H1 (cell line): ENCODE measurements at regions not wholly inside any gene's neighbourhood (a gene's known extent, or its start where the extent isn't known, plus 50 kb on each side); places are given as distances from the start of the nearest gene placed in this dataset.

Source experiments
- CTCF ChIA-PET: fragments of 300-600 bp; sonication (Branson Sonifier 250); formaldehyde crosslinking; loops from one replicate; lab custom pipeline; 2021; ENCODE audit not compliant: partially characterized antibody; lab: Charles Lee
- POLR2A ChIA-PET: fragments of 300-600 bp; sonication (Branson Sonifier 250); formaldehyde crosslinking; loops from one replicate; lab custom pipeline; 2021; ENCODE audit warnings: inconsistent platforms; ENCODE audit not compliant: partially characterized antibody; lab: Charles Lee
- DNase-seq, 2 experiments: peaks; one replicate each; pipeline versions ENCODE4 v3.0.0 to v3.0.0-alpha.2; 2010 to 2022; ENCODE audit warnings: low spot score in 2 of 2, low read depth in 1 of 2, mixed read lengths in 1 of 2
- FAIRE-seq: peaks from 2 replicates; lab custom pipeline; 2011; peaks lifted over from hg19 to GRCh38; lab: Jason Lieb, UNC
- H2AFZ ChIP-seq: 2 replicates; pipeline ENCODE4 v1.8.1; 2012; ENCODE audit warnings: low read length, inconsistent platforms
- H2AK5ac ChIP-seq: 2 replicates; pipeline ENCODE4 v1.6.1; 2013; ENCODE audit warnings: low read depth, low read length
- H2BK120ac ChIP-seq: replicated peaks from 2 replicates; pipeline ENCODE3; 2013; ENCODE audit warnings: low read depth, low read length, inconsistent platforms
- H2BK12ac ChIP-seq: 2 replicates; pipeline ENCODE4 v1.6.1; 2013; ENCODE audit warnings: low read depth, low read length
- H2BK15ac ChIP-seq: 2 replicates; pipeline ENCODE4 v1.6.1; 2013; ENCODE audit warnings: low read length
- H2BK20ac ChIP-seq: 2 replicates; pipeline ENCODE4 v1.6.1; 2013; ENCODE audit warnings: low read length
- H2BK5ac ChIP-seq: 2 replicates; pipeline ENCODE4 v1.6.1; 2013; ENCODE audit warnings: low read depth, low read length
- H3K14ac ChIP-seq: 2 replicates; pipeline ENCODE4 v1.6.1; 2013; ENCODE audit warnings: inconsistent platforms; ENCODE audit not compliant: insufficient read length
- H3K18ac ChIP-seq: 2 replicates; pipeline ENCODE4 v1.6.1; 2013; ENCODE audit warnings: low read length; ENCODE audit errors: extremely low read depth
- H3K23ac ChIP-seq: 2 replicates; pipeline ENCODE4 v1.6.1; 2013; ENCODE audit warnings: inconsistent platforms; ENCODE audit not compliant: insufficient read length
- H3K23me2 ChIP-seq: 2 replicates; pipeline ENCODE4 v1.6.1; 2013; ENCODE audit warnings: low read depth, low read length
- H3K27ac ChIP-seq: 2 replicates; pipeline ENCODE4 v1.6.1; 2011; ENCODE audit warnings: low read depth, low read length, inconsistent platforms
- H3K27me3 ChIP-seq, 4 experiments: replicated peaks in 1 of 4; 1 replicate in 1 of 4; 2 replicates in 3 of 4; pipeline versions ENCODE4 v1.6.1 to v1.8.1; 2011 to 2013; ENCODE audit warnings: low read length in 3 of 4, mild to moderate bottlenecking in 3 of 4, inconsistent platforms in 2 of 4, mixed read lengths in 2 of 4, moderate library complexity in 1 of 4; ENCODE audit not compliant: control insufficient read depth in 3 of 4, insufficient read depth in 3 of 4; ENCODE audit errors: extremely low read depth in 1 of 4
- H3K36me3 ChIP-seq, 4 experiments: 2 replicates each; pipeline versions ENCODE4 v1.6.1 to v1.8.1; 2011 to 2013; ENCODE audit warnings: mild to moderate bottlenecking in 4 of 4, low read length in 3 of 4, moderate library complexity in 2 of 4, control low read depth in 1 of 4, inconsistent platforms in 1 of 4; ENCODE audit not compliant: insufficient read depth in 4 of 4, control insufficient read depth in 2 of 4
- H3K4ac ChIP-seq: replicated peaks from 2 replicates; pipeline ENCODE3; 2013; ENCODE audit warnings: low read length, low read depth, mixed read lengths, inconsistent platforms; ENCODE audit not compliant: insufficient read length
- H3K4me1 ChIP-seq, 4 experiments: replicated peaks in 1 of 4; 1 replicate in 1 of 4; 2 replicates in 3 of 4; pipeline versions ENCODE4 v1.6.1 to v1.8.1; 2011 to 2013; ENCODE audit warnings: low read length in 3 of 4, inconsistent platforms in 2 of 4, mixed read lengths in 1 of 4; ENCODE audit not compliant: insufficient read depth in 4 of 4, control insufficient read depth in 3 of 4
- H3K4me2 ChIP-seq, 2 experiments: 2 replicates each; pipeline versions ENCODE4 v1.6.1 to v1.8.1; 2011 to 2013; ENCODE audit warnings: low read depth in 2 of 2, low read length in 2 of 2, control low read depth in 1 of 2, inconsistent platforms in 1 of 2, mild to moderate bottlenecking in 1 of 2; ENCODE audit not compliant: insufficient read depth in 1 of 2
- H3K4me3 ChIP-seq, 4 experiments: fragments of 200-600, 300-600 bp in 1 of 4; sonication (generic), shearing (Covaris generic), sonication (Bioruptor Twin) in 1 of 4; 2 replicates each; pipeline versions ENCODE4 v1.5.1 to v1.8.1; 2011 to 2016; ENCODE audit warnings: low read length in 4 of 4, low read depth in 3 of 4, control low read depth in 2 of 4, inconsistent platforms in 2 of 4, mild to moderate bottlenecking in 2 of 4, mixed read lengths in 1 of 4, moderate library complexity in 1 of 4; ENCODE audit not compliant: insufficient read depth in 2 of 4; ENCODE audit errors: extremely low read depth in 1 of 4
- H3K56ac ChIP-seq: replicated peaks from 2 replicates; pipeline ENCODE3; 2013; ENCODE audit warnings: low read depth, mild to moderate bottlenecking, mixed read lengths, low read length, inconsistent platforms; ENCODE audit not compliant: insufficient read length
- H3K79me1 ChIP-seq: 2 replicates; pipeline ENCODE4 v1.6.1; 2013; ENCODE audit warnings: low read depth, low read length, control low read depth
- H3K79me2 ChIP-seq, 2 experiments: 2 replicates each; pipeline versions ENCODE4 v1.6.1 to v1.8.1; 2012 to 2013; ENCODE audit warnings: low read length in 2 of 2, mild to moderate bottlenecking in 2 of 2, inconsistent platforms in 1 of 2; ENCODE audit not compliant: insufficient read depth in 2 of 2, control insufficient read depth in 1 of 2
- H3K9ac ChIP-seq, 4 experiments: replicated peaks in 1 of 4; 1 replicate in 1 of 4; 2 replicates in 3 of 4; pipeline versions ENCODE4 v1.6.1 to v1.8.1; 2011 to 2013; ENCODE audit warnings: low read depth in 3 of 4, low read length in 3 of 4, control low read depth in 2 of 4, mild to moderate bottlenecking in 2 of 4, moderate library complexity in 2 of 4, inconsistent platforms in 1 of 4; ENCODE audit errors: extremely low read depth in 1 of 4
- H3K9me3 ChIP-seq, 2 experiments: 2 replicates each; pipeline versions ENCODE4 v1.6.1 to v1.8.1; 2012 to 2013; ENCODE audit warnings: mild to moderate bottlenecking in 2 of 2, moderate library complexity in 2 of 2, control low read depth in 1 of 2, inconsistent platforms in 1 of 2, low read depth in 1 of 2, low read length in 1 of 2, mixed read lengths in 1 of 2; ENCODE audit not compliant: insufficient read depth in 2 of 2
- H4K20me1 ChIP-seq, 2 experiments: replicated peaks in 1 of 2; 2 replicates each; pipeline versions ENCODE3 to v1.8.1; 2011 to 2013; ENCODE audit warnings: inconsistent platforms in 2 of 2, low read length in 2 of 2, mild to moderate bottlenecking in 1 of 2; ENCODE audit not compliant: insufficient read depth in 2 of 2, control insufficient read depth in 1 of 2
- H4K5ac ChIP-seq: 2 replicates; pipeline ENCODE4 v1.6.1; 2013; ENCODE audit warnings: low read length, low read depth, mixed read lengths, inconsistent platforms; ENCODE audit not compliant: insufficient read length
- H4K8ac ChIP-seq: 2 replicates; pipeline ENCODE4 v1.8.0; 2013; ENCODE audit warnings: mild to moderate bottlenecking, moderate library complexity, low read length, inconsistent platforms; ENCODE audit not compliant: insufficient read depth; ENCODE audit errors: extremely low read depth
- H4K91ac ChIP-seq: replicated peaks from 2 replicates; pipeline ENCODE3; 2013; ENCODE audit warnings: low read length, mixed read lengths, inconsistent platforms; ENCODE audit not compliant: insufficient read length
- CBX5 ChIP-seq: fragments of 300-800, 300-1000 bp; sonication (generic); IDR thresholded peaks from 2 replicates; pipeline ENCODE4 v1.7.1; 2016; ENCODE audit warnings: antibody characterized with exemption, low read length, low read depth
- CEBPB ChIP-seq: IDR thresholded peaks from 2 replicates; pipeline ENCODE4 v1.6.1; 2012; ENCODE audit warnings: low read depth, low read length
- CTBP2 ChIP-seq: IDR thresholded peaks from 2 replicates; pipeline ENCODE4 v1.7.0; 2011; ENCODE audit warnings: borderline replicate concordance, mild to moderate bottlenecking, moderate library complexity, mixed read lengths, low read length; ENCODE audit not compliant: insufficient read depth, insufficient read length
- FOSL1 ChIP-seq: IDR thresholded peaks from 2 replicates; pipeline ENCODE4 v1.6.1; 2011; ENCODE audit warnings: mild to moderate bottlenecking, low read depth, low read length, moderate library complexity; ENCODE audit not compliant: insufficient read depth
- JUN ChIP-seq: IDR thresholded peaks from 2 replicates; pipeline ENCODE4 v1.6.1; 2011; ENCODE audit warnings: low read depth, mild to moderate bottlenecking, improper control_type of control experiment, low read length
- KDM4A ChIP-seq: IDR thresholded peaks from one replicate; pipeline ENCODE4 v1.7.1; 2012; ENCODE audit warnings: low read depth, mild to moderate bottlenecking, moderate library complexity, low read length, inconsistent platforms; ENCODE audit not compliant: severe bottlenecking
- POU5F1 ChIP-seq: IDR thresholded peaks from 2 replicates; pipeline ENCODE4 v1.6.1; 2011; ENCODE audit warnings: low read depth, mild to moderate bottlenecking, low read length, moderate library complexity
- RAD21 ChIP-seq, 2 experiments: IDR thresholded peaks in 1 of 2; conservative IDR thresholded peaks in 1 of 2; 2 replicates each; pipeline ENCODE4 v1.6.1; 2011; ENCODE audit warnings: low read depth in 2 of 2, low read length in 2 of 2, improper control_type of control experiment in 1 of 2, inconsistent platforms in 1 of 2, mild to moderate bottlenecking in 1 of 2, moderate library complexity in 1 of 2
- RFX5 ChIP-seq: IDR thresholded peaks from 2 replicates; pipeline ENCODE4 v1.6.1; 2011; ENCODE audit warnings: low read depth, low read length, improper control_type of control experiment, borderline replicate concordance
- SIRT6 ChIP-seq: IDR thresholded peaks from one replicate; pipeline ENCODE4 v1.7.1; 2012; ENCODE audit warnings: low read length, inconsistent platforms
- SP2 ChIP-seq: IDR thresholded peaks from 2 replicates; pipeline ENCODE4 v1.6.1; 2012; ENCODE audit warnings: mild to moderate bottlenecking, low read length, inconsistent platforms
- TCF12 ChIP-seq: IDR thresholded peaks from 2 replicates; pipeline ENCODE4 v1.6.1; 2011; ENCODE audit warnings: low read depth, mild to moderate bottlenecking, low read length
- WGBS, 2 experiments: shearing (Covaris generic) in 1 of 2; methylation state at CpG; one replicate each; pipeline versions ENCODE4 v1.1.6 to v1.1.7; 2013 to 2015; ENCODE audit warnings: low lambda C conversion rate in 2 of 2, mixed read lengths in 2 of 2, inconsistent platforms in 1 of 2, low coverage in 1 of 2, missing lambda C conversion rate in 1 of 2; ENCODE audit not compliant: insufficient replicate concordance in 2 of 2, insufficient coverage in 1 of 2, insufficient read length in 1 of 2; ENCODE audit errors: extremely low coverage in 1 of 2, missing lambda C conversion rate in 1 of 2; 5-methylcytosine and 5-hydroxymethylcytosine counted together
- TF ChIP-seq, protein P1 (sequence below): IDR thresholded peaks from 2 replicates; pipeline ENCODE4 v1.6.1; 2012; ENCODE audit warnings: inconsistent platforms
- TF ChIP-seq, protein P2 (sequence below): IDR thresholded peaks from 2 replicates; pipeline ENCODE4 v1.6.1; 2011; ENCODE audit warnings: low read length, improper control_type of control experiment

DNA sequence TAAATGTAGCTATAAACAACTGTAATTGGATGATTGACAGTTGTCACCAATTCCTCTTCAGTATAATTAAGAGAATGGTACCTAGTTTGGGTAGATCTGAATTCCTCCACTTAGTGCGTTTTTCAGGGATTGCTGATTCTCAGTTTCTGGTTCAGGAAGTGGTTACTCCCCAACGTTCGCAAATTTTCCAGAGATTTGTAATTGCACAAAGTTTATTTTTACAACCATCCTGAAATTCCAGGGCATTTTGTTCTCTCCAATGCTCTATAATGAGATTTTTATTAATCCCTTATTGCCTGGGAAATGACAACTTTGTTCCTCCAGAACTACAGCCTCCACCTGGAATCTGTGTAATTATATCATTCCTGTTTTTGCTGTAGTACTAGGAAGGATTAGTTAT, 710.6 kb upstream of the ZEB2 start:
- Histone ChIP-seq H3K23ac (no peak overlapping the region), H3K9ac (no peak overlapping the region), H3K14ac (no peak overlapping the region), H2BK12ac (no peak overlapping the region), H3K23me2 (no peaks in the 10 kb centered on the region; the same call in 1 of the 2 replicates), H2AFZ (no peak overlapping the region), H3K4ac (no peak overlapping the region), H2BK120ac (no peak overlapping the region), H3K79me1 (no peaks in the 10 kb centered on the region), H3K18ac (no peak overlapping the region), H4K20me1 (no peaks in the 10 kb centered on the region), H3K27ac (no peak overlapping the region), H2AK5ac (no peak overlapping the region), H2BK15ac (no peak overlapping the region), H3K27me3 (no peaks in the 10 kb centered on the region), H3K36me3 (no peaks in the 10 kb centered on the region), H2BK5ac (no peak overlapping the region), H3K4me2 (no peak overlapping the region), H3K9me3 (no peaks in the 10 kb centered on the region), H3K79me2 (no peaks in the 10 kb centered on the region), H4K91ac (no peak overlapping the region), H2BK20ac (no peak overlapping the region), H3K56ac (no peak overlapping the region), H3K4me1 (no peaks in the 10 kb centered on the region), H4K5ac (no peak overlapping the region), H4K8ac (no peak overlapping the region), H3K4me3 (no peak overlapping the region)
- WGBS, 2 experiments = 90% methylated on average over 3 of the region's 3 CpGs; no CpG with 5 or more reads in 1 of the 2 experiments
- FAIRE-seq = no peak
- TF ChIP-seq TCF12 (no peak), JUN (no peak), SP2 (no peak), RAD21 (IDR thresholded peaks at IDR 0.05 in 1 of 2, conservative IDR thresholded peaks at IDR 0.05 in 1 of 2; ENCODE audit: low read depth in 2 of 2, low read length in 2 of 2) (no peak), RFX5 (no peak), CBX5 (no peak), KDM4A (no peak), POU5F1 (no peak), CEBPB (no peak), CTBP2 (no peak), SIRT6 (no peak), FOSL1 (no peak)
- TF ChIP-seq, protein P1, sequence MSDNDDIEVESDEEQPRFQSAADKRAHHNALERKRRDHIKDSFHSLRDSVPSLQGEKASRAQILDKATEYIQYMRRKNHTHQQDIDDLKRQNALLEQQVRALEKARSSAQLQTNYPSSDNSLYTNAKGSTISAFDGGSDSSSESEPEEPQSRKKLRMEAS = no peak
- TF ChIP-seq, protein P2, sequence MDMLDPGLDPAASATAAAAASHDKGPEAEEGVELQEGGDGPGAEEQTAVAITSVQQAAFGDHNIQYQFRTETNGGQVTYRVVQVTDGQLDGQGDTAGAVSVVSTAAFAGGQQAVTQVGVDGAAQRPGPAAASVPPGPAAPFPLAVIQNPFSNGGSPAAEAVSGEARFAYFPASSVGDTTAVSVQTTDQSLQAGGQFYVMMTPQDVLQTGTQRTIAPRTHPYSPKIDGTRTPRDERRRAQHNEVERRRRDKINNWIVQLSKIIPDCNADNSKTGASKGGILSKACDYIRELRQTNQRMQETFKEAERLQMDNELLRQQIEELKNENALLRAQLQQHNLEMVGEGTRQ = no peak
- POLR2A ChIA-PET = no interaction called here
- no peak for DNase-seq
- CTCF ChIA-PET = interaction anchor here (0.6 kb wide), 1 partner anchor 450 kb away, joined by 4 read pairs; no protein-coding TSS in a partner anchor
